Glomerular endothelial cell (primary cell): ENCODE measurements at regions not wholly inside any gene's neighbourhood (a gene's known extent, or its start where the extent isn't known, plus 50 kb on each side); places are given as distances from the start of the nearest gene placed in this dataset.

Source experiments
- DNase-seq: peaks from one replicate; pipeline ENCODE4 v3.0.0-alpha.2; 2011; ENCODE audit warnings: low read depth, low spot score; ENCODE audit errors: extremely low read depth

GRCh38 chr3:83092521-83093221, 1331.2 kb upstream of the GBE1 start:
- no peak for DNase-seq

- no peak for DNase-seq
Observed at GRCh38 chr3:83076041-83076440, 1314.6 kb upstream of the GBE1 start.

GRCh38 chr3:83074485-83074884, 1313.0 kb upstream of the GBE1 start:
- no peak for DNase-seq

GRCh38 chr3:83065851-83066460, 1304.5 kb upstream of the GBE1 start:
- DNase-seq = no peak

GRCh38 chr3:83063446-83063845, 1302.0 kb upstream of the GBE1 start:
- no peak for DNase-seq

GRCh38 chr3:83048556-83048955, 1287.1 kb upstream of the GBE1 start:
- no peak for DNase-seq

GRCh38 chr3:83039422-83039821, 1278.0 kb upstream of the GBE1 start:
- no peak for DNase-seq

- no peak for DNase-seq
Observed at GRCh38 chr3:83035704-83036010, 1274.2 kb upstream of the GBE1 start.

GRCh38 chr3:83034806-83035703, 1273.6 kb upstream of the GBE1 start:
- no peak for DNase-seq

GRCh38 chr3:83033133-83033532, 1271.7 kb upstream of the GBE1 start:
- no peak for DNase-seq

GRCh38 chr3:83023086-83023485, 1261.6 kb upstream of the GBE1 start:
- DNase-seq = no peak

- no peak for DNase-seq
Observed at GRCh38 chr3:83011481-83011880, 1250.0 kb upstream of the GBE1 start.

- no peak for DNase-seq
Observed at GRCh38 chr3:83003917-83004316, 1242.5 kb upstream of the GBE1 start.

GRCh38 chr3:83002869-83003445, 1241.5 kb upstream of the GBE1 start:
- DNase-seq = no peak

GRCh38 chr3:82999777-83000176, 1238.3 kb upstream of the GBE1 start:
- no peak for DNase-seq

GRCh38 chr3:82978368-82978767, 1216.9 kb upstream of the GBE1 start:
- DNase-seq = no peak

GRCh38 chr3:82977871-82978270, 1216.4 kb upstream of the GBE1 start:
- DNase-seq = no peak

- DNase-seq = no peak
Observed at GRCh38 chr3:82973791-82974190, 1212.3 kb upstream of the GBE1 start.

GRCh38 chr3:82960379-82960778, 1198.9 kb upstream of the GBE1 start:
- no peak for DNase-seq

GRCh38 chr3:82957696-82958095, 1196.3 kb upstream of the GBE1 start:
- no peak for DNase-seq

GRCh38 chr3:82957079-82957478, 1195.6 kb upstream of the GBE1 start:
- DNase-seq = no peak

GRCh38 chr3:82954486-82954885, 1193.0 kb upstream of the GBE1 start:
- no peak for DNase-seq
